ENCODE measurements at regions not wholly inside any gene's neighbourhood (a gene's known extent, or its start where the extent isn't known, plus 50 kb on each side); places are given as distances from the start of the nearest gene placed in this dataset.

DNA sequence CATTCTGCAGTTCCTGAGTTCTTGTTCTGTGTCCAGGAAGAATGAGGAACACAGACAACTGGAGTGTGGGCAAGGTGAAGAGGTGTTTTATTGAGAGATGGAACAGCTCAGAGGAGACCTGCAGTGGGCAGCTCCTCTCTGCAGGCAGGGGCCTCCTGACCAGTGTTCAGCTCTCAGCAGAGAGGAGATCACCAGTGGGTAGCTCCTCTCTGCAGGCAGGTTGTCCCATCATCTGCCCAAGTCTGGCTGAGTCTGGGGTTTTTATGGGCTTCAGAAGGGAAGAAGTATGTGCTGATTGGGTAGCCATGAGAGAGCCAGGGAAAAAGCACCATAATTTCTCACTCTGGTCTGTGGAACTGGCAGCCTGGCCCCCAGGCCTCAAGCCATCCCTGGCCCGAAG, 56.0 kb upstream of the RASGEF1B start:
- no peak for DNase-seq (ENCODE audit: extremely low read depth in 1 of 2, low read depth in 1 of 2)

DNA sequence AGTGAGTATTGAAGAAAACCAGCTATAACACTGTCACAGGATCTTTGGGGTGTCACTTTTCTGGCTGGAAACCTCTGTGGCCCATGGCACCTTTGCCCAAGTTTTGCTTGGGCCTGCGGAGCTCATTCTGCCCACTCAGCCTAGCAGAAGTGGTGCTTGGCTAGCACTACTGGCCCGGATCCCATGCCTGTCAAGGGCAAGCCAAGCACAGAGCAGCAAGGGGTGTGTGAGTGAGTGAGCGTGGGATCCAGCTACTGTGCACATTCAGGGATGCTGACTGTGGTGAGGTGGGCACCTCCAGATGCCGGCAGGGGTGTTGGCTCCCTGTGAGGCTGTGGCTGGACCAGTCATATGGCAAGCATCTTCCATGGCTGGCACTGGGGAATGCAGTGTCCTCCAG, 55.4 kb upstream of the RASGEF1B start:
- DNase-seq (ENCODE audit: extremely low read depth in 1 of 2, low read depth in 1 of 2): no peak

- no peak for DNase-seq (ENCODE audit: extremely low read depth in 1 of 2, low read depth in 1 of 2)
Observed at GRCh38 chr4:81526706-81527105, 55.0 kb upstream of the RASGEF1B start.

GRCh38 chr4:81523672-81524327, 52.1 kb upstream of the RASGEF1B start:
- DNase-seq (ENCODE audit: extremely low read depth in 1 of 2, low read depth in 1 of 2): no peak

DNA sequence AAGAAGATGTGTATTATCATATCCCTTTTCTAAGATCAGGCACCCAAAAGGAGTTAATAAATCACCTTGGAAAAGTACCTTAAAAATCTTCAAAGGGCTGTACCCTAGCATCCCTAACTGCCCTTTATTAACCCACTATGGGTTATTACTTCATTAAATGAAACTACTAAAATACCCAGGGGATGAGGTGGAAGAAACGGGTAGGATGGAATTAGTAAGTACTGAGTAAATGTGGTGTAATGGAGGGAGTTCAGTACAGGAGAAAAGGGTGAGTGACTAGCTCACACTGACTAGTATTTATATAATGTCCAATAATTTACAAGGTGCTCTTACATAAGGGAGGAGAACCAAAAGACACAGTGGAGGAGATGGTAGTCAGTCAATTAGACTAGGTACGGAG, 51.0 kb upstream of the RASGEF1B start:
- no peak for DNase-seq (ENCODE audit: extremely low read depth in 1 of 2, low read depth in 1 of 2)

GRCh38 chr4:81521708-81522107, 50.0 kb upstream of the RASGEF1B start:
- DNase-seq (ENCODE audit: extremely low read depth in 1 of 2, low read depth in 1 of 2): no peak

Data from stimulated activated CD8-positive, alpha-beta memory T cell treated with anti-CD3 and anti-CD28 coated beads, Interleukin-7, amount 100 ng/mL, for 48 hours (primary cell).